GM18519 (cell line): ENCODE measurements at regions not wholly inside any gene's neighbourhood (a gene's known extent, or its start where the extent isn't known, plus 50 kb on each side); places are given as distances from the start of the nearest gene placed in this dataset.
"Not testable (repeated sequence)": the region's sequence is repeated elsewhere in the genome, so short reads cannot be mapped to it uniquely, and the experiment has no call there.

ENCODE experiments used
- ATAC-seq: cut with Tn5 transposase; IDR thresholded peaks from one replicate; pipeline ENCODE4 v1.9.1; 2021; ENCODE audit warnings: mild to moderate bottlenecking, moderate library complexity; ENCODE audit not compliant: unreplicated experiment, low FRiP score

- no peak for ATAC-seq
These were observed 61.5 kb downstream of the PRSS23 start for GRCh38 chr11:86861810-86862209.

GRCh38 chr11:86863476-86863875 lies 63.1 kb downstream of the PRSS23 start:
- ATAC-seq: no peak

- ATAC-seq: no peak
These were observed 65.1 kb downstream of the PRSS23 start for GRCh38 chr11:86865436-86865835.

GRCh38 chr11:86869531-86869930 lies 69.2 kb downstream of the PRSS23 start:
- ATAC-seq: no peak

GRCh38 chr11:86869966-86870570 lies 69.7 kb downstream of the PRSS23 start:
- ATAC-seq: peak; percentile 69

GRCh38 chr11:86873573-86874083 lies 73.3 kb downstream of the PRSS23 start:
- ATAC-seq: no peak

- no peak for ATAC-seq
These were observed 74.1 kb downstream of the PRSS23 start for GRCh38 chr11:86874304-86875056.

GRCh38 chr11:86876716-86877234 lies 76.4 kb downstream of the PRSS23 start:
- no peak for ATAC-seq

- ATAC-seq: no peak
These were observed 77.2 kb downstream of the PRSS23 start for GRCh38 chr11:86877503-86877902.

- not testable (repeated sequence) for ATAC-seq
These were observed 76.0 kb downstream of the FZD4 start for GRCh38 chr11:86879241-86879640.

- no peak for ATAC-seq
These were observed 69.9 kb downstream of the FZD4 start for GRCh38 chr11:86885311-86885710.

GRCh38 chr11:86888164-86889000 lies 66.8 kb downstream of the FZD4 start:
- ATAC-seq: no peak

- no peak for ATAC-seq
These were observed 66.2 kb downstream of the FZD4 start for GRCh38 chr11:86889001-86889341.

GRCh38 chr11:86891036-86891435 lies 64.2 kb downstream of the FZD4 start:
- no peak for ATAC-seq

- no peak for ATAC-seq
These were observed 62.0 kb downstream of the FZD4 start for GRCh38 chr11:86893235-86893634.
